CD4-positive, alpha-beta T cell (primary cell): ENCODE measurements at regions not wholly inside any gene's neighbourhood (a gene's known extent, or its start where the extent isn't known, plus 50 kb on each side); places are given as distances from the start of the nearest gene placed in this dataset.
A peak's percentile ranks its signal among the peaks of the same experiment; 100 is the strongest.

Experiments used
- ATAC-seq: fragments of 200-7000 bp; cut with Tn5 transposase; one replicate; pipeline ENCODE4 v1.10.0; 2022; ENCODE audit warnings: mild to moderate bottlenecking; ENCODE audit not compliant: poor library complexity
- CTCF ChIA-PET: fragments of 350-600 bp; sonication (Branson Sonifier 250); formaldehyde crosslinking; loops from one replicate; lab custom pipeline; 2021; ENCODE audit warnings: antibody characterized with exemption, inconsistent platforms; lab: Charles Lee
- POLR2A ChIA-PET: fragments of 350-600 bp; sonication (Branson Sonifier 250); formaldehyde crosslinking; loops from one replicate; lab custom pipeline; 2021; ENCODE audit warnings: antibody characterized with exemption, inconsistent platforms; lab: Charles Lee
- DNase-seq, 14 experiments: peaks; one replicate each; pipeline ENCODE4 v3.0.0-alpha.2; 2013 to 2020; ENCODE audit warnings: mixed read lengths in 2 of 14
- H3K27ac ChIP-seq, 2 donors: one replicate each; pipeline versions ENCODE4 v1.5.1 to v1.7.0; 2013; ENCODE audit warnings: low read length in 2 of 2, low read depth in 1 of 2, mild to moderate bottlenecking in 1 of 2
- H3K27me3 ChIP-seq, 2 experiments: 1 replicate in 1 of 2; 2 replicates in 1 of 2; pipeline versions ENCODE4 v1.6.1 to v1.7.0; 2013; ENCODE audit warnings: low read length in 2 of 2, control low read depth in 1 of 2, mild to moderate bottlenecking in 1 of 2, moderate library complexity in 1 of 2; ENCODE audit not compliant: insufficient read depth in 2 of 2, control insufficient read depth in 1 of 2
- H3K36me3 ChIP-seq: one replicate; pipeline ENCODE4 v1.6.1; 2013; ENCODE audit warnings: low read length, control low read depth; ENCODE audit not compliant: insufficient read depth
- H3K4me1 ChIP-seq: one replicate; pipeline ENCODE4 v1.6.1; 2013; ENCODE audit warnings: low read length, control low read depth; ENCODE audit not compliant: insufficient read depth
- H3K4me3 ChIP-seq: one replicate; pipeline ENCODE4 v1.5.1; 2013; ENCODE audit warnings: mild to moderate bottlenecking, low read length, moderate library complexity
- H3K9me3 ChIP-seq, 2 experiments: 1 replicate in 1 of 2; 2 replicates in 1 of 2; pipeline versions ENCODE4 v1.6.1 to v1.7.0; 2013; ENCODE audit warnings: low read length in 2 of 2, mild to moderate bottlenecking in 2 of 2, control low read depth in 1 of 2, moderate library complexity in 1 of 2; ENCODE audit not compliant: control insufficient read depth in 1 of 2, insufficient read depth in 1 of 2
- H3K27ac Mint-ChIP-seq: one replicate; pipeline ENCODE4 v1.8.0; 2020; ENCODE audit warnings: mixed read lengths
- H3K27me3 Mint-ChIP-seq: one replicate; pipeline ENCODE4 v1.8.0; 2021; ENCODE audit warnings: mixed read lengths
- H3K36me3 Mint-ChIP-seq: one replicate; pipeline ENCODE4 v1.8.0; 2021; ENCODE audit warnings: low read depth, mixed read lengths
- H3K4me1 Mint-ChIP-seq: one replicate; pipeline ENCODE4 v1.8.0; 2021; ENCODE audit warnings: low read depth, mixed read lengths
- H3K4me3 Mint-ChIP-seq: one replicate; pipeline ENCODE4 v1.8.0; 2020; ENCODE audit warnings: mild to moderate bottlenecking, mixed read lengths
- H3K9me3 Mint-ChIP-seq: one replicate; pipeline ENCODE4 v1.8.0; 2020; ENCODE audit warnings: mixed read lengths
- intact Hi-C, 2 experiments: fragments of 100-400 bp; cut with DNase I in 1 of 2; cut with micrococcal nuclease in 1 of 2; formaldehyde crosslinking; loops; one replicate each; pipeline versions ENCODE4 v1.15.1 to v1.9.0; 2023 to 2025; cut with DNase I, micrococcal nuclease
- TF ChIP-seq, protein P1 (sequence below): fragments of 200-600 bp; IDR thresholded peaks from one replicate; pipeline ENCODE4 v1.8.0; 2022; ENCODE audit warnings: antibody characterized with exemption, mild to moderate bottlenecking

- Mint-ChIP-seq H3K36me3 (no peaks in the 10 kb centered on the region), H3K9me3 (no peaks in the 10 kb centered on the region), H3K27ac (no peak overlapping the region), H3K4me3 (no peak overlapping the region), H3K4me1 (peaks cover 20% of the 10 kb centered on the region), H3K27me3 (no peaks in the 10 kb centered on the region)
- no peak overlapping the region for H3K27ac ChIP-seq
- no peaks in the 10 kb centered on the region for H3K9me3 ChIP-seq
- no peaks in the 10 kb centered on the region for H3K36me3 ChIP-seq
- H3K4me3 ChIP-seq, result no peak overlapping the region
- no peak for DNase-seq
- intact Hi-C loops, result no loop called here
- ChIA-PET POLR2A (no interaction called here), CTCF (no interaction called here)
- H3K4me1 ChIP-seq, result peaks cover 27% of the 10 kb centered on the region
- TF ChIP-seq, protein P1, sequence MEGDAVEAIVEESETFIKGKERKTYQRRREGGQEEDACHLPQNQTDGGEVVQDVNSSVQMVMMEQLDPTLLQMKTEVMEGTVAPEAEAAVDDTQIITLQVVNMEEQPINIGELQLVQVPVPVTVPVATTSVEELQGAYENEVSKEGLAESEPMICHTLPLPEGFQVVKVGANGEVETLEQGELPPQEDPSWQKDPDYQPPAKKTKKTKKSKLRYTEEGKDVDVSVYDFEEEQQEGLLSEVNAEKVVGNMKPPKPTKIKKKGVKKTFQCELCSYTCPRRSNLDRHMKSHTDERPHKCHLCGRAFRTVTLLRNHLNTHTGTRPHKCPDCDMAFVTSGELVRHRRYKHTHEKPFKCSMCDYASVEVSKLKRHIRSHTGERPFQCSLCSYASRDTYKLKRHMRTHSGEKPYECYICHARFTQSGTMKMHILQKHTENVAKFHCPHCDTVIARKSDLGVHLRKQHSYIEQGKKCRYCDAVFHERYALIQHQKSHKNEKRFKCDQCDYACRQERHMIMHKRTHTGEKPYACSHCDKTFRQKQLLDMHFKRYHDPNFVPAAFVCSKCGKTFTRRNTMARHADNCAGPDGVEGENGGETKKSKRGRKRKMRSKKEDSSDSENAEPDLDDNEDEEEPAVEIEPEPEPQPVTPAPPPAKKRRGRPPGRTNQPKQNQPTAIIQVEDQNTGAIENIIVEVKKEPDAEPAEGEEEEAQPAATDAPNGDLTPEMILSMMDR, result no peak
- ATAC-seq, result no peak
- no peaks in the 10 kb centered on the region for H3K27me3 ChIP-seq
These were observed 143.8 kb upstream of the MYL2 start for GRCh38 chr12:111064154-111064553.

- no peaks in the 10 kb centered on the region for H3K27me3 Mint-ChIP-seq
- H3K36me3 ChIP-seq, result no peaks in the 10 kb centered on the region
- TF ChIP-seq, protein P1, result no peak
- H3K4me1 ChIP-seq, result peaks cover 27% of the 10 kb centered on the region
- no peaks in the 10 kb centered on the region for H3K9me3 ChIP-seq
- H3K36me3 Mint-ChIP-seq, result no peaks in the 10 kb centered on the region
- ChIA-PET CTCF (no interaction called here), POLR2A (no interaction called here)
- H3K27me3 ChIP-seq, result no peaks in the 10 kb centered on the region
- no peak overlapping the region for H3K27ac ChIP-seq
- H3K4me1 Mint-ChIP-seq, result peaks cover 21% of the 10 kb centered on the region
- ATAC-seq (no peak), DNase-seq (no peak)
- no peaks in the 10 kb centered on the region for H3K9me3 Mint-ChIP-seq
- no peak overlapping the region for H3K4me3 ChIP-seq
- H3K27ac Mint-ChIP-seq, result no peak overlapping the region
- H3K4me3 Mint-ChIP-seq, result no peak overlapping the region
- intact Hi-C loops, result no loop called here
These were observed 143.1 kb upstream of the MYL2 start for GRCh38 chr12:111063295-111064026.

- H3K4me3 ChIP-seq, result no peak overlapping the region
- H3K27ac ChIP-seq, result peak overlapping the region; percentile 66 to 86
- H3K9me3 Mint-ChIP-seq, result peaks cover 7% of the 10 kb centered on the region
- peaks cover 40% of the 10 kb centered on the region for H3K4me1 Mint-ChIP-seq
- H3K36me3 ChIP-seq, result no peaks in the 10 kb centered on the region
- peak overlapping the region; percentile 89 for H3K27ac Mint-ChIP-seq
- DNase-seq (no peak), ATAC-seq (no peak)
- H3K36me3 Mint-ChIP-seq, result no peaks in the 10 kb centered on the region
- TF ChIP-seq, protein P1, result no peak
- no peaks in the 10 kb centered on the region for H3K27me3 Mint-ChIP-seq
- peaks cover 42% of the 10 kb centered on the region for H3K4me1 ChIP-seq
- peaks cover 0 to 24% of the 10 kb centered on the region in 2 experiments for H3K9me3 ChIP-seq
- no peaks in the 10 kb centered on the region for H3K27me3 ChIP-seq
- POLR2A ChIA-PET, result interaction anchor here (0.8 to 1.7 kb wide), 5 partner anchors 11 to 35 kb away, joined by 3 to 8 read pairs (median 5); no protein-coding TSS in a partner anchor
- peak overlapping the region; percentile 5 for H3K4me3 Mint-ChIP-seq
- intact Hi-C loops, result no loop called here
- CTCF ChIA-PET, result no interaction called here
These were observed 137.5 kb upstream of the MYL2 start for GRCh38 chr12:111057701-111058425.
